Upper lobe of right lung (tissue), 1 donor: ENCODE measurements at regions not wholly inside any gene's neighbourhood (a gene's known extent, or its start where the extent isn't known, plus 50 kb on each side); places are given as distances from the start of the nearest gene placed in this dataset.

ENCODE experiments used
- ATAC-seq: fragments of 200-7000 bp; cut with Tn5 transposase; one replicate; pipeline ENCODE4 v1.9.1; 2020; ENCODE audit warnings: mild to moderate bottlenecking, moderate library complexity
- DNase-seq: peaks from one replicate; pipeline ENCODE4 v3.0.0-alpha.2; 2020
- H3K27ac ChIP-seq: fragments of 200-600 bp; one replicate; pipeline ENCODE4 v1.8.0; 2022
- H3K27me3 ChIP-seq: fragments of 200-600 bp; one replicate; pipeline ENCODE4 v1.8.0; 2022; ENCODE audit warnings: mild to moderate bottlenecking
- H3K36me3 ChIP-seq: fragments of 200-600 bp; one replicate; pipeline ENCODE4 v1.8.0; 2022
- H3K4me1 ChIP-seq: fragments of 200-600 bp; one replicate; pipeline ENCODE4 v1.8.0; 2022
- H3K4me3 ChIP-seq: fragments of 200-600 bp; one replicate; pipeline ENCODE4 v1.8.0; 2022; ENCODE audit warnings: mild to moderate bottlenecking
- H3K9me3 ChIP-seq: fragments of 200-600 bp; one replicate; pipeline ENCODE4 v1.8.0; 2022
- intact Hi-C: fragments of 100-400 bp; cut with DNase I; formaldehyde crosslinking; loops from one replicate; pipeline ENCODE4 v1.11.0; 2022
- TF ChIP-seq, protein P1 (sequence below): fragments of 200-600 bp; IDR thresholded peaks from one replicate; pipeline ENCODE4 v1.8.0; 2022; ENCODE audit warnings: antibody characterized with exemption
- donor health status: DM: no; HTN: yes; CAD: no; lungs with severe emphysema.

DNA sequence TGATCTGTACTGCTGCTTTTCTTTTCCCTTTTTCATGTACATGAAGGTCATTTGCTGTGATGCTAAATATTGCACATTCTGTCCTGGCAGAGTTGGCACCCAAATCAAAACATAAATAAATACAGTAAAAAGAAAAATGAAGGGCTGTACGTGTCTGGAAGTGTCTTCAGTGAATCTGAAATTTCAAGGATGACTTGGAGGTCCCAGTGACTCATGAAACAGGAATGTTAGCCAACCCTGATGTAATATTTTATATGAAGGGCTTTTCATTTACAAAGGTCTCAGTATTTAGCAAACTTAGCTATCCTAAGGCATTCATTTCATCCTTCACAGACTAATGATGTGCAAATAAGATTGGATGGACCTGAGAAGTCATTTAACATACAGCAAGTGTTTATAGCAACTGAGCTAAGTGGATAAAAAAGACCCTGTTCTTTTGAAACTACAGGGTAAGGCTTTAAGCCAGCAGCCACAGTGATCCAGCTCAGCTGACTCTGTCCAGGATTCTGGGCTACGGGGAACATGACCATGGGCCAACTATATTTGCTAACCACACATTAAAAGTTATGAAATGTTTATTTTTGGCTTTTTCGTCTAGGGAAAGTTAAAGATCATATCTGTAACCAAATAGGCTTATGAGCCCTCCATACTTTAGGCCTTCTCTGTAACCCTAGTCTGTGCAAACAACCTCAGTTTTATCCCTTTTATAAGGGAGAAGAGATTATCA, 104.0 kb upstream of the DMRTA1 start:
- Histone ChIP-seq H3K4me1 (no peaks in the 10 kb centered on the region), H3K27ac (no peak overlapping the region), H3K27me3 (no peaks in the 10 kb centered on the region), H3K9me3 (no peaks in the 10 kb centered on the region), H3K4me3 (no peak overlapping the region), H3K36me3 (no peaks in the 10 kb centered on the region)
- DNase-seq (no peak), ATAC-seq (no peak)
- intact Hi-C loops, result no loop called here
- TF ChIP-seq, protein P1, sequence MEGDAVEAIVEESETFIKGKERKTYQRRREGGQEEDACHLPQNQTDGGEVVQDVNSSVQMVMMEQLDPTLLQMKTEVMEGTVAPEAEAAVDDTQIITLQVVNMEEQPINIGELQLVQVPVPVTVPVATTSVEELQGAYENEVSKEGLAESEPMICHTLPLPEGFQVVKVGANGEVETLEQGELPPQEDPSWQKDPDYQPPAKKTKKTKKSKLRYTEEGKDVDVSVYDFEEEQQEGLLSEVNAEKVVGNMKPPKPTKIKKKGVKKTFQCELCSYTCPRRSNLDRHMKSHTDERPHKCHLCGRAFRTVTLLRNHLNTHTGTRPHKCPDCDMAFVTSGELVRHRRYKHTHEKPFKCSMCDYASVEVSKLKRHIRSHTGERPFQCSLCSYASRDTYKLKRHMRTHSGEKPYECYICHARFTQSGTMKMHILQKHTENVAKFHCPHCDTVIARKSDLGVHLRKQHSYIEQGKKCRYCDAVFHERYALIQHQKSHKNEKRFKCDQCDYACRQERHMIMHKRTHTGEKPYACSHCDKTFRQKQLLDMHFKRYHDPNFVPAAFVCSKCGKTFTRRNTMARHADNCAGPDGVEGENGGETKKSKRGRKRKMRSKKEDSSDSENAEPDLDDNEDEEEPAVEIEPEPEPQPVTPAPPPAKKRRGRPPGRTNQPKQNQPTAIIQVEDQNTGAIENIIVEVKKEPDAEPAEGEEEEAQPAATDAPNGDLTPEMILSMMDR, result no peak

DNA sequence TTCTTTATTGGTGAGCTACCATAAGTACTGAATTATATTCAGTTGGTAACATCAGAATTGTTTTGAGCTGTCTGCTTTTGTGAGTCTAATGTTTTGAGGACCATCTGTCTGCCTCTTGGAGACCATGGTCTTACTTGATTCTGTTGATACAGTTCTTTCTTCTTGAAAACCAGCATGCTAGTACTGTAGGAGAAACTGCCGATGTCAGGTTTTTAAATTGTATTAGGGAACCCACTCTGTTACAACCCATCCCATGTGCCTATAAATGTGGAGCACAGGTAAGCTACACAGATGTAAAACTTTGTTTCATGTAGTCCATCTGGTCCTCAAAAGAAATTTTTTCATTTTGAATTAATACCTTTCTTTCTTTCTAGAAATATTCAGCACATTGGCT, 103.4 kb upstream of the DMRTA1 start:
- Histone ChIP-seq H3K36me3 (no peaks in the 10 kb centered on the region), H3K4me3 (no peak overlapping the region), H3K9me3 (no peaks in the 10 kb centered on the region), H3K4me1 (no peaks in the 10 kb centered on the region), H3K27ac (no peak overlapping the region), H3K27me3 (no peaks in the 10 kb centered on the region)
- DNase-seq, result no peak
- ATAC-seq, result no peak
- TF ChIP-seq, protein P1, result no peak
- intact Hi-C loops, result no loop called here

DNA sequence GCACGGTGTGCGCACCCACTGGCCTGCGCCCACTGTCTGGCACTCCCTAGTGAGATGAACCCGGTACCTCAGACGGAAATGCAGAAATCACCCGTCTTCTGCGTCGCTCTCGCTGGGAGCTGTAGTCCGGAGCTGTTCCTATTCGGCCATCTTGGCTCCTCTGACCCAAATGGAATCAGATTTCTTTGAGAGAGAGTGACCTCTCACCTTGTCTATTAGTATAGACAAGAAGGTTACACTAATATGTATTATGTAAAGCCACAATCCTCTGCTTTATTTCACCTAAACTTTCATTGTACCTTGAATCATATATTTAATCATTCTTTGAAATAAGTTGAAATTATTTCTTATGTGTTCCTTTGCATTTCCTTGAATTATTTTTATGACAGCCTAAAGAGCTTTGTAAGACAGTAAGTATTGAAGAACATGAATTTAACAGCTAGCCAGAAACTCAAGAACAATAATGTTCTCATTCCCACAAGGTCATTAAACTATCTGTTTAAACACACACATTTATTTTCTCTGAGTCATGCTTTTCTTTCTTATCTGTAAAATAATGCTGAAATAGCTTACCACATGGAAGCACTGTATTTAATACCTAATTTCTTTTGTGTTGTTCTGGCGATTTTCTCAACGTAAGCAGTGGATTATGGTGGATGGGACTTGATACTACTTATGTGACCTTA, 91.8 kb upstream of the DMRTA1 start:
- no peak overlapping the region for H3K27ac ChIP-seq
- TF ChIP-seq, protein P1, result no peak
- H3K9me3 ChIP-seq, result no peaks in the 10 kb centered on the region
- intact Hi-C loops, result no loop called here
- no peaks in the 10 kb centered on the region for H3K36me3 ChIP-seq
- ATAC-seq, result no peak
- no peak overlapping the region for H3K4me3 ChIP-seq
- H3K27me3 ChIP-seq, result no peaks in the 10 kb centered on the region
- DNase-seq, result no peak
- H3K4me1 ChIP-seq, result no peaks in the 10 kb centered on the region

DNA sequence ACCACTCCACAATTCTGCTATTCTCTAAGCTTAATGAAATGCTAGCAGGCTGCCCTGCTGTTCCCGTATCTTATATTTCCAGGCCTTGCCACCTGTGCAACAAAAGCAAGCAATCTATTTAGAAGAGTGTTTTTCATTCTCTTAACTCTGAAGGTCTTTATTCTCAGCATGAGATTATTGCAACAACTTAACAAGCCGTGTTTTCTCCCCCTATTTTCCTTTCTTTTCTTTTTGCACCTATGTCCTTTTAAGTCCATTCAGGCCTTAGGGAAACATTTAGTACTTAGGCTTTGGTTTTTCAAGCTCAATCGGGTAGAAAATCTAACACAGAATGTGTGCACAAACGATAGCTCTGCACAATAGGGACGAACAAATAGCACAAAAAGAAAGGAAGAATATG, 89.6 kb upstream of the DMRTA1 start:
- TF ChIP-seq, protein P1, result no peak
- intact Hi-C loops, result no loop called here
- Histone ChIP-seq H3K4me1 (no peaks in the 10 kb centered on the region), H3K36me3 (no peaks in the 10 kb centered on the region), H3K9me3 (no peaks in the 10 kb centered on the region), H3K4me3 (no peak overlapping the region), H3K27me3 (no peaks in the 10 kb centered on the region), H3K27ac (no peak overlapping the region)
- ATAC-seq (no peak), DNase-seq (no peak)

DNA sequence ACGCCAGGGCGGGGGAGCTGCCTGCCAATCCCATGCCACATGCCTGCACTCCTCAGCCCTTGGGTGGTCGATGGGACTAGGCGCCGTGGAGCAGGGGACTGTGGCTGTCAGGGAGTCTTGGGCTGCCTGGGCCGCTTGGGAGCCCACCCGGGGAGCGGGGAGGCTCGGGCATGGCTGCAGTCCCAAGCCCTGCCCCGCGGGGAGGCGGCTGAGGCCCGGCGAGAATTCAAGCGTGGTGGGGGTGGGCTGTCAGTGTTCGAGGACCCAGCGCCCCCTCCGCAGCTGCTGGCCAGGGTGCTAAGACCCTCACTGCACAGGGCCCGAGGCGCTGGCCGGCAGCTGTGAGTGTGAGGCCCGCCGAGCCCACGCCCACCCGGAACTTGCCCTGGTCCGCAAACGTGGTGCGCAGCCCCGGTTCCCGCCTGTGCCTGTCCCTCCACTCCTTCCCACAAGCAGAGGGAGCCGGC, 83.2 kb upstream of the DMRTA1 start:
- intact Hi-C loops, result no loop called here
- Histone ChIP-seq H3K4me3 (no peak overlapping the region), H3K9me3 (no peaks in the 10 kb centered on the region), H3K36me3 (no peaks in the 10 kb centered on the region), H3K27me3 (no peaks in the 10 kb centered on the region), H3K4me1 (no peaks in the 10 kb centered on the region), H3K27ac (no peak overlapping the region)
- TF ChIP-seq, protein P1, result no peak
- ATAC-seq (no peak), DNase-seq (peak; percentile 53)
